ENCODE measurements at regions not wholly inside any gene's neighbourhood (a gene's known extent, or its start where the extent isn't known, plus 50 kb on each side); places are given as distances from the start of the nearest gene placed in this dataset.
"Not testable (repeated sequence)": the region's sequence is repeated elsewhere in the genome, so short reads cannot be mapped to it uniquely, and the experiment has no call there.

- DNase-seq, result no peak
These were observed 249.4 kb downstream of the RAB11FIP2 start for GRCh38 chr10:117797296-117797695.

GRCh38 chr10:117801691-117802090 lies 245.1 kb downstream of the RAB11FIP2 start:
- no peak for DNase-seq

- DNase-seq, result no peak
These were observed 242.2 kb downstream of the RAB11FIP2 start for GRCh38 chr10:117804470-117805011.

GRCh38 chr10:117805139-117805538 lies 241.6 kb downstream of the RAB11FIP2 start:
- DNase-seq, result no peak

GRCh38 chr10:117807441-117807840 lies 239.3 kb downstream of the RAB11FIP2 start:
- no peak for DNase-seq

- not testable (repeated sequence) for DNase-seq
These were observed 230.9 kb downstream of the RAB11FIP2 start for GRCh38 chr10:117815816-117816215.

GRCh38 chr10:117817116-117817515 lies 229.6 kb downstream of the RAB11FIP2 start:
- DNase-seq, result no peak

DNA sequence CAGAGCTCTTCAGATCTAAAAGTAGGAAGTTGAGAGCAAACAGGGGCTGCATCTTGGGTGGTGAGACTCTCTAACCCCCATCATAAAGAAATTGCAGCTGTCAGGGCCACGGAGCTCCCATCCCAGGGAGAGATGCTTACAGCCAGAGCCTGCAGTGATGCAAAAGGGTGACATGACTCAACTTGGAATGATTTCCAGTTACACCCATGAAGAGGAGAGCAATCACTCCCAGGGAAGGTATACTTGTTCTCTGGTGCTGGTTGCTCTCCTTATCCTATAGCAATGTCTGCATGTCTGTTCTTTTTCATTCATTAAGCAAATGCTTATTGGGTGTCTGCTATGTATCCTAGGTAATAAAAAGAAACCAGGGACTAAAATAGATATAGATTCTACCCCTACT lies 228.0 kb downstream of the RAB11FIP2 start:
- no peak for DNase-seq

GRCh38 chr10:117819304-117819703 lies 227.4 kb downstream of the RAB11FIP2 start:
- no peak for DNase-seq

DNA sequence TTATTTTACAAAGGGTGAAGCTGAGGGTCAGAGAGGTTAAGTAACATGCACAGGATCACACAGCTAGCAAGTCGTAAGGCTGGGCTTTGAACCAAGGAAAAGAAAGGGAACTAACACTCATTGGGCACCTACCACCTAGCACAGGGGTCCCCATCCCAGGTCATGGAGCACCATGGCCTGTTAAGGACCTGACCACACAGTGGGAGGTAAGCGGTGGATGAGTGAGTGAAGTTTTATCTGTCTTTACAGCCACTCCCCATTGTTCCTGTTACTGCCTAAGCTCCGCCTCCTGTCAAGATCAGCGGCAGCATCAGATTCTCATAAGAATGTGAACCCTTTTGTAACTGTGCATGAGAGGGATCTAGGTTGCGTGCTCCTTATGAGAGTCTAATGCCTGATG lies 222.8 kb downstream of the RAB11FIP2 start:
- no peak for DNase-seq

DNA sequence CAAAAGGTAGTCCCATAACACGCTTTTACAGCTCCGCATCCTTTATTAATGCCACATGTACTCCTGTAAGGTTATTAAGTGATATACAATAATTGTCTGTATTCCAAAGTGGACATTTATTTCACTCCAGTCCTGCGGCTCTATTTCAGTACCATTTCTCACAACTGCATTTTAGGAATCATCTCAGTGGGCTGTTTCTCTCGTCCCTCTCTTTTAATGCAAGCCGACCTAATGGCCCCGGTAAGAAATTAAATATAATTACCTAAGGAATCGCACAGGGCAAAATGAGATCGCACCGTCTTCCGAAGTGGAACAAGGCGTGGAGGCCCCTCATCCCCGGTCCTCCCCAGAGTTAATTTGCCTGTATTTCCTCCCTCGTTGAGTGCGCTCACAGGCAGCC lies 216.5 kb downstream of the RAB11FIP2 start:
- no peak for DNase-seq

DNA sequence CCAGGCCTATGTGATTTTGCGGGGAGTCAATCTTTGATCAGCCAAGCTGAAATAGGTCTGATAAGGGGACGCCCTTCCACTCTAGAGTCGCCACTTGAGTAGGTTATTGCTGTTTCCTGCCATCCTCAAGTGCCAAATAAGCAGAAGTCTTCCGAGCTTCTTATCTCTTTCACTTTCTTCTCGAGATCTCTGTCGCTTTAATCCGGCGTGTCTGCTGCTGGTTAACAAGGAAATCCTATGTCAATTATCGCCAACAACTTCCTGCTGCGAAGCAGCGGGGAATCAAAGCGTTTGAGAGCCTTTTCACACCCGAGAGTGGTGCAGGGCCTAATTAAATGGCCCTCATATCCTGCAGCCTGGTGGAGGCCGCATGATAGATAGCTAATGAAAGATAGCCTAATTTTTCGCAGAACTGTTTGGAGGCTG lies 215.9 kb downstream of the RAB11FIP2 start:
- peak; percentile 41 for DNase-seq

DNA sequence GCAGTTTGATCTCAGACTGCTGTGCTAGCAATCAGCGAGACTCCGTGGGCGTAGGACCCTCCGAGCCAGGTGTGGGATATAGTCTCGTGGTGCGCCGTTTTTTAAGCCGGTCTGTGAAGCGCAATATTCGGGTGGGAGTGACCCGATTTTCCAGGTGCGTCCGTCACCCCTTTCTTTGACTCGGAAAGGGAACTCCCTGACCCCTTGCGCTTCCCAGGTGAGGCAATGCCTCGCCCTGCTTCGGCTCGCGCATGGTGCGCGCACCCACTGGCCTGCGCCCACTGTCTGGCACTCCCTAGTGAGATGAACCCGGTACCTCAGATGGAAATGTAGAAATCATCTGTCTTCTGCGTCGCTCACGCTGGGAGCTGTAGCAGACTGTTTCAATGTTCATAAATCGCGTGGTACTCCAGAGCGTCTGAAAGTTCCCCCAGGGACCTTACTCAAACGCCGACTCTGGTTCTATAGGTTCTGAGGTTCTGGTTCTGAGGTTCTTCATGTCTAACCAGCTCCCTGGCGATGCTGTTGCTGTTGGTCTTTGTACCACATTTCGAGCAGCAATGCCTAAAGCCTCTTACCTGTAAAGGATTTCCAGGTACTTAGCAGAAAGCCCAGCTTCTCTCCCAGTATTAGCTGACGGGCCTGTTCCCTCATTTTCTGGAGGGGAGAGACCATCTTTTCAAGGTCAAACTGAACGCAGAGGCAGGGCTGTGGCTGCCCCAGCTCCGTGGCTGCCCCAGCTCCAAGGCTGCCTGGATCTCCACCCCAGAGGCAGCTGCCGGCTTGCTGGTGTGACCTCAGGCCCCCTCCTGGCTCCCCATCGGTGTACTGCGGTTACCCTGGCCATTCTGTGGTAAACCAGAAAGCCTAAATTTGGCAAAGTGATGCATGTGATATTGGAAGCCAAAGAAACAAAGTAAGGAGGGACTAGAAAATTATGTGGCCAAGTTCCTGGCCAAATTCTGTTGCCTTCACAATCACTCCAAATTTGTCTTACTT lies 207.9 kb downstream of the RAB11FIP2 start:
- DNase-seq, result not testable (repeated sequence)

DNA sequence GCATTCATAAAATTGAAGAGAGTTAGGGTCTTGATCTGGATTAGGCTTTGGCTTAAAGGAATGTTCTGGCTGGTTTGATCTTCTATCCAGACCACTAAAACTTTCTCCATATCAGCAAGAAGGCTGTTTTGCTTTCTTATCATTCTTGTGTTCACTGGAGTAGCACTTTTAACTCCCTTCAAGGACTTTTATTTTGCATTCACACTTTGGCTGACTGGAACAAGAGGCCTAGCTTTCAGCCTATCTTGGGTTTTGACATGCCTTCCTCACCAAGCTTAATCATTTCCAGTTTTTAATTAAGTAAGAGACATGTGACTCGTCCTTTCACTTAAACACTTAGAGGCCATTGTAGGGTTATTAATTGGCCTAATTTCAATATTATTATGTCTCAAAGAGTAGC lies 190.3 kb downstream of the RAB11FIP2 start:
- DNase-seq, result not testable (repeated sequence)

DNA sequence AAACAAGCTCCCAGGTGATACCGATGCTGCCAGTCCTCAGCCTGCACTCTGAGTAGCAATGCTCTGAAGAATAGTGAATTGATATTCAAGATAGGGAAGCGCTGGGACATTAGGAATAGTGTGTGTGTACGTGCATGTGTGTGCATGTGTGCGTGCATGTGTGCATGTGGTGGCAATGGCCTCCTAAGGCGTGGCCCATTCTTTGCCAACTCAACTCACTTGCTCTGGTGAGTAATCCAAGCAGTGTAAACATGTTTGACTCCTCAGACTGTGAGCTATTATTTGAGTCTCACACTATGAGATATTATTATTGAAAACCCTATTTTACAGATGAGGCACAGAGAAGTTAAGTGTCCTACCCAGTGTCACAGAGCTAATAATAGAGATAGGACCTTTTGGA lies 186.6 kb downstream of the RAB11FIP2 start:
- no peak for DNase-seq

GRCh38 chr10:117860823-117861222 lies 185.9 kb downstream of the RAB11FIP2 start:
- DNase-seq, result no peak

GRCh38 chr10:117861329-117861728 lies 185.4 kb downstream of the RAB11FIP2 start:
- no peak for DNase-seq

DNA sequence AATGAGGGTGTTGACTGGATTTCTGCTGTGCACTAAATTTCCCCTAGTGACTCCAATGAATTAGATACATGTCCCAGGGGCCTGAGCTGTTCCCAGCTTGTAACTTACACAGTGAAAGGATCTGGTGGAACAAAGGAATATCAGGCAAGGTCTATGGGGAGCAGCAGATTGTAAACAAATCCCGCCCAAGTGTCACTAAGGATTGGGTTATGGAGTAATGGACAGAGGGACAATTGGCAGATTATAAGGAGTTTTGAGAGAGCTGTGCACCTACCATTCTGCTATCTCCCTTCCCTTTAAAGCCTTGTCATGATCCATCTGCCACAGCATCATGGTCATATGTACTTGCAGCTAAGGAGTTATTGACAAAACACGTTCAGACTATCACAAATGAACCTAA lies 183.0 kb downstream of the RAB11FIP2 start:
- DNase-seq, result no peak

DNA sequence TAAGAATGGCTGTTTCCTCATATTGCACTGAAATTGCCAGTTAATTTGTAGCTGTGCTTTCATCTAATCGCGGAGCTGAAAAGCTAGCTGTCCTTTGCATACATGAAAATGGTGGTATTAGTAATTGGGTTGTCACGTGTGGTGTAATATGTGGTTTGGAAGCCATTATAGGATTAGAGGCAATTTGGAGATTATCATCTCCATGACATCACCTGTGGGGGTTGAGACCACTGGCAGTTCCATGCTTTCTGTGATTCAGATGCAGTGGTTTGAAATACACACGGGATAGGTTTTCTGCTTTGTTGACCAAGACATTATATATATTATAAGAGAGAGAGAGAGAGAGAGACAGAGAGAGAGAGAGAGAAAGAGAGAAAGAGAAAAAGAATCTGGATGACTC lies 180.8 kb downstream of the RAB11FIP2 start:
- DNase-seq, result no peak

- no peak for DNase-seq
These were observed 178.6 kb downstream of the RAB11FIP2 start for GRCh38 chr10:117868151-117868550.

DNA sequence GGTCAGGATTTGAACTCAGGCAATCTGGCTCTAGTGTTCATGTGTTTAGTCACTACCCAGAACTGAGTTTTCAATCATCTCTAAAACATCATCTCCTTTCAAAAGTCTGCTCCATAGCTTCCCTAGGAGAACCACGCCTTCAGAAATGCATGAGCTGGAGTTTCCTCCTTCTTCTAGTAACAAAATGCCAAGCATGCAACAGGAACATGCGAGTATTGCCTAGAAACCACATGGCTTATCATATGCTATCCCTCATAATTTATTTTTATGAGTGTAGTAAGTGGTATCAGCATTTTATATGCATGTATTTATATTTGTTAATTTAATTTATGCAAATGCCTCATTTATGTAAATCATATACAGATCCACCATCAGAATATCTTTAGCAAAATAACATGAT lies 170.9 kb downstream of the RAB11FIP2 start:
- no peak for DNase-seq

GRCh38 chr10:117876210-117876609 lies 170.5 kb downstream of the RAB11FIP2 start:
- no peak for DNase-seq

DNA sequence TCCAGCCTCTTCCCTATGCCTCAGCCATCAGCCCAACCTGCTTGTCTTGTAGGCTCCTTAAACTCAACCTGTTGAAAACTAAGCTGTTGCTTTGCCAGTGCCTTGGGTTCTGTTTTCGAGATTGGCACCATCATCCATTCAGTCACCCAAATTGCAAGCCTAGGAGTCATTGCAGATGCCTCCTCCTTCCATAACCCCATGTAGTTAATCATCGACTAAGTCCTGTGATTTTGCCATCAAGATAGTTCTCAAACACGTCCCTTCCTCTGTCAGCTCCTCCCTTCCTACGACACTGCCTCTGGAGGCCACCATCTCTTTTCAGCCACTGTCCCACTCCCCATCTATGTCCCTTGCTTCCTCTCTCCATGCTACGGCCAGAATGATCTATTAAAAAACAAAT lies 168.1 kb downstream of the RAB11FIP2 start:
- no peak for DNase-seq

DNA sequence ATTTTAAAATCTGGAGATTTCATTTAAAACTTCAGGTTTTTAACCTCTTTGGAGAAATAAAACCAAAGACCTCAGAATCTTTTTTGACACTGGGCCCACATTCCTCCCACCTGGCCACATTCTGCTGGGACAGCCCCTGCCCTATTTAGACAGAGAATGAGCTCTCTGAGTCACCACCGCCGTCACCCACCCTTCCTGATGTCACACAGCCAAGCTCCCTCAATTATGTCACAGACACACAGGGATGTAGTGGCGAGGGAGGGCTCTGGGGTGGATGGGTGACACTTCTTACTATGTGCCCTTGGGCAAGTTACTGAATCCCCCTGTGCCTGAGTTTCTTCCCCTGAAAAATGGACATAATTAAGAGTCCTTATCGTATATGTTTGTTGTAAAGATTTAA lies 162.6 kb downstream of the RAB11FIP2 start:
- no peak for DNase-seq
